Activated T-cell treated with anti-CD3 and anti-CD28 coated beads, Interleukin-2, amount 50 U/mL, for 1 hour (primary cell): ENCODE measurements at regions not wholly inside any gene's neighbourhood (a gene's known extent, or its start where the extent isn't known, plus 50 kb on each side); places are given as distances from the start of the nearest gene placed in this dataset.

Experiments
- DNase-seq: peaks from one replicate; pipeline ENCODE4 v3.0.0-alpha.2; 2020

DNA sequence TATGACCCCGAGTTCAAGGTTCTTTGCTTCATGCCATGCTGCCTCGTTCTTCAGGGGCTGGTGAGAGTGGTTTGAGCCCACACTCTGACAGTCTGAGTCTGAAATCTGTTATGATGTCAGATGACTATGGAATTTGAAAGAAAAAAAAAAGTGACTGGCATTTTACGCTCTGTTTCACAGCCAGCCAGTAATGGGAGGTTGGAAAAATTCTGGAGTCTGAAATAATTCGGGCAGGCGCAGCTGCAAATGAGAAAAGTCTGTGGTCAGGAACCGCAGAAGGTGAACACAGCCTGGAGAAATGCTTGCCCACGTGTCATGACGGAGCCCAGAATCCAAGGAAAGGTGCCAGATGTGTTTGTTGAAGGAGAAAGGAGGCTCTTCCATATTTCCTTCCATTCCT is 269.8 kb upstream of the PWP1 start:
- DNase-seq: no peak

DNA sequence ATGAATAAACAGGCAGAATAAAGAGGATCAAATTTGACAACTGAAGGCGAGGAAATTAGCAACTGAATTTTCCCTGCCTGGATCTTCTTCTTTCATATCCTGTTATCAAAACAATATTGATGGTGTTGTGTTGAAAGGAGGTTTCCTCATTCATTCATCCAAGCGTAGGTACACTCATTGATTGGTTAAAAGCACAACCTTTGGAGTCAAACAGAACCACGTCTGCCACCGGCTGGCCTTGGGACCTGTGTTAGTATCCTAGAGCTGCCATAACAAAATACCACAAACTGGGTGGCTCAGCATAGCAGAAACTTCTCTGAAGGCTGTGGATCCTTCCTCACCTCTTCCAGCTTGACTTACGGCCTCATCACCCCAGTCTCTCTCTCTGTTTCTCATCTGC is 268.6 kb upstream of the PWP1 start:
- DNase-seq: no peak

DNA sequence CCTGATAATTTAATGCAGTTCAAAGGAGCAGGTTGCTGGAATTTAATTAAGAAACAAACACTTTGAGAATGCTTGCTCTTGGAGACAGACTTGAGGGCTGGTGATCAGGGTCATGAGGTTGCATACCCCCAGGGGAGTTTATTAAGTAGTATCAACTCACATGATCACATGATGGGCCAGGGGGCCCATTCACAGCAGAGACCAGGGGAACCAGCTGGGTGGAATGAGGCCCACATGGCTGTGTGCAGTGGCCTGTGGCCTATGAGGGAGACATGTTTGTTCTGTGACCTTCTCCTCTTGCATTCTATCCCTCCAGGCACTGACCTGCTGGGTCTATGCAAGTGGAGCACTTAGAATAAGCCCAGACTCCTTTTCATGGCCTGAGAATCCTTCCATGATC is 266.6 kb upstream of the PWP1 start:
- DNase-seq: no peak

DNA sequence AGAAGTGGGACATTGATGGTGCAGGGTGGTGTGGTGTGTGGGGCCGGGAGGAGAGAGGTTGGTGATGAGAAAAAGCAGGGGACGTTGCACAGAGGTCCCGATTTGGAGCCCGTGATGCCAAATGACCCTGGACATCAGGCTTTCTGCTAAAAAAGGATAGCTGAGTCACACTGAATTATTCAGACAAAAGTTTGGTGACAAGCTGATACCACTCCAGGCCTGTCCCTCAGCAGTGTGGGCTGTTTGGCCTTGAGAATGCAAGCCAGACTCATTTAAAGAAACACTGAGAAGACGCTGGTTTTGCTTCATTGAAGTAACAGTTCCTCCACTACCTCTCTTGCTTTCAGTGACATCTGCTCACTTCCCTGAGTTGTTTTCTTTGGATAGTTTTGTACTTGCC is 262.1 kb upstream of the PWP1 start:
- no peak for DNase-seq

DNA sequence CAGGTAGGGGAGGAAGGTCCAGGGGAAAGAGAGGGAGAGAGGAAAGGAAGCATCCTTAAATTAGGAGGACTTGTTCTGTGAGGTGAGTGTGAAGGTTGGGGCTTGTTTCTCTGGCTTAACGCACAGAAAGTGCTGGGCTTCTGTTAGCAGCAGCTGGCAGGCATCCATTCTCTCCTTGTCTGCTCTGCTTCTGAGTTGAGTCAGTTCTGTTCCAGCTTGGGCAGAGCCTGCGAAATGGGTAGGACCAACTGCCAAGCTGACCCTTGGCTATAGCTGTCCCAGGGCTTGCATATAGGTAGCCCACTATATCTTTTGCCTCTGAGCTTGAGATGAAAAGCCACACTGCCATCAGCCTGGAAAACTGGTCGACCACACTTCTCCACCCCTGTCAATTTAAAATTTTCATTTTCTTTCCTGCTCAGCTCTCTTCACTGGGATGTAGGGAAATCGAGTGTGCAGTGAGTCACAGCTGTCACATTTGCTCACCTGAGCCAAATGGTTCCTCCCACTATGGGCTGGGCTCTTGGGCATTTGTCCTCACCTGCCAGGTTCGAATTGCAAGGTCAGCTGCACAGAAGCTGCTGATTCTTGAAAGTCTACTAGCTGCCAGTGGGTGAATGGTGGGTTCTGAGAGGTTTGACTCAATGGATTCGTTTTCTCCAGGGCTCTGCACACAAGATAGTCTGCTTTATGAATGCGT is 256.4 kb upstream of the PWP1 start:
- no peak for DNase-seq

DNA sequence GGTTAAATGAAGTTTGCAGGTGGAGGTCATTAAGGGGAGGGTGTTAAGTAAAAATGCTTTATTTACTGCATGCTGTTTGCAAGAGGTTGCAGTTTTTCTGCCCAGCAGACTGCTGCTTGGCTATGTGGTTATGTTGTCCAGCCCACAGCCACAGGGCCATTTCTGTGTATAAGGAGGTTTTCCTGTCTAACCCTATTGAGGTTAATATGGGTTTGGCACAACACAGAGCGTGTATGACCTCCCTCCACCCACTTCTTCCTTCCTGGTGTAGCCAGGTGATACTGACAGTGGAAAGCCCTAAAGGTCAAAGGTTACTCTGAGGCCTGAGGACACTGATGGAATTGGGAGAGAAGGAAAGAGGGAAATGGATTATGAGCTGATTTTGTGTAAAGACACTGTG is 253.7 kb upstream of the PWP1 start:
- no peak for DNase-seq

DNA sequence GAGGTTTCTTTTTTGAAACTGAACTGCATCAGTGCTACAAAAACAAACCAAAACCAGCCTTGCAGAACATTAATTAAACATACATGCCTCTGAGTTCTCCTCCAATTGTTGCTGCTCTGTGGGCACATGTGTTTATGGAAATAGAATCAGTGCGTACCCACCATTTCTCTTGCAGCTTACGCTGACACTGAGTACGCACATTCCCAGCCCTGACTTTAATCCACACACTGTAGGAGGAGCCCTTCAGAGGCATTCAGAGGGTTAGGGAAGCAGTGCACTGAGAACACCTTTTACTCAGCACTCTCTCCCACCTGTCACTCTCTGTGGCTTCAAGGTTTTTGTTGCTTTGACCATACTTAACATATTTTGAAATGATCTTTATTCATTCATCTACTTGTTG is 250.5 kb upstream of the PWP1 start:
- no peak for DNase-seq

DNA sequence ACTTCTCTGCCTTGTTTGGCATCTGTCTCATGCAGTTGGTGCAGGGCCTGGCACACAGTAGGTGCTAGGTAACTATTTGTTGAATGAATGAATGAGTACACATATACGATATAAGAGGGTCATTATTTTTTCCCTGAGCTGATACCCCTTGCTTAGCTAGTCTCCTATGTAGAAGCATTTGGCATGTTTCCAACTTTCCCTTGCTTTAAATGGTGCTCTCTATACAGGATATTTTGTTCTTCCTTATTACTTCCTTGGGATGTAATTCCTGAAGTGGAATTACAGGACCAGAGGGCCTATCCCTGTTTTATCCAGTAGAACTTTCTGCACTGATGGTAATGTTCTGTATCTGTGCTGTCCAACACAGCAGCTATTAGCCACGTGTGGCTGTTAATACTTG is 250.1 kb upstream of the PWP1 start:
- DNase-seq: no peak

DNA sequence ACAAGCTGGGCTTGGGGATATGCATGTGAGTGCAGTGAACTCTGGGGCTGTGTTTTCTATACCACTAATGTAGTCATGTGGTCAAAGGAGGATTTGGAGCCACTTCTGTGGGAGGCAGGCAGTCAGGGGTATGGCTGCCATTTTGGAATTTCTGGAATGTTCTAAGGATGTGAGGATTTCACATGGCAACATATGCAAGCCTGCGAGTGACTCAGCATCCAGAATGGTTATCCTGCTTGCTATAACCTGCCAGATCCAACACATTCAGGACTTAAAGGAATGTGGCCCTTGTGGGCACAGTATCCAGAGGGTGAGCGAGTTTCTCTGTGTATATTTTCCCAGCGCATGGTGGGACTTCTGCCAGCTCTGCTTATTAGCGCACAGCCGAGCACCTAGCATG is 249.2 kb upstream of the PWP1 start:
- DNase-seq: no peak

DNA sequence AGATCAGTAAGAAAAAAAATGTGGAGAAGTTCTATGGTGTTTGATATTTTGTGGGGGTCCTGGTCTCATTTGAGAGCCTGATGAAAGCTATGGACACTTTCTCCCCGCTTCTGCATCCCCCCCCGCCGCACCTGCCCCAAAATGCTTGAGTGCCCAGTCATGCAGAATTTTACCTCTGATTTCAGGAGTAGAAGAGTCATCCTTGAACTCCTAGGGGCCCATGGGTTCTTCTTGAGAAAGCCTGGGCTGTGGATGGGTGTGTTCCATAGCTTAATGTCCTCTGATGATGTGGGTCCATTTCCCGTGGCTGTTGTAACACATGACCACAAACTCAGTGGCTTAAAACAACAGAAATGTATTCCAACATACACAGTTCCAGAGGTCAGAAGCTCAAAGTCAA is 248.8 kb upstream of the PWP1 start:
- no peak for DNase-seq

DNA sequence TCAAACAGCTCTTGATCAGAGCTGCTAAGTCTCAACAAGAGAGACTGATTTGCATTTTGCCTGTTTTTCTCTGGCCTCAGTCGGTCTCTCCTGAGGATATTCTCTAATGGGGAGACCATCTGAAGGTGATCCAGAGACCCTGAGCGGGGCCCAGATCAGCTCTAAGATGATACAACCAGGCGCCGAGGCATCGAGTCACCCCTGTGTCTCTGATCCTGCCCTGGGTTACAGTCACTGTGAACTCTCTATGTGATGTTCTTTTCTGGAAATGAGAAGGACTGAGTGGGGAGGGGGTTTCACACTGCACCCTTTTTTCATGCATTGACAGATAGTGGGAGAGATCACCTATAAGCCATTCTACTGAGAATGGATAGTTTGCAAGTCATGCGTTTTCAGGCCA is 247.6 kb upstream of the PWP1 start:
- DNase-seq: no peak

DNA sequence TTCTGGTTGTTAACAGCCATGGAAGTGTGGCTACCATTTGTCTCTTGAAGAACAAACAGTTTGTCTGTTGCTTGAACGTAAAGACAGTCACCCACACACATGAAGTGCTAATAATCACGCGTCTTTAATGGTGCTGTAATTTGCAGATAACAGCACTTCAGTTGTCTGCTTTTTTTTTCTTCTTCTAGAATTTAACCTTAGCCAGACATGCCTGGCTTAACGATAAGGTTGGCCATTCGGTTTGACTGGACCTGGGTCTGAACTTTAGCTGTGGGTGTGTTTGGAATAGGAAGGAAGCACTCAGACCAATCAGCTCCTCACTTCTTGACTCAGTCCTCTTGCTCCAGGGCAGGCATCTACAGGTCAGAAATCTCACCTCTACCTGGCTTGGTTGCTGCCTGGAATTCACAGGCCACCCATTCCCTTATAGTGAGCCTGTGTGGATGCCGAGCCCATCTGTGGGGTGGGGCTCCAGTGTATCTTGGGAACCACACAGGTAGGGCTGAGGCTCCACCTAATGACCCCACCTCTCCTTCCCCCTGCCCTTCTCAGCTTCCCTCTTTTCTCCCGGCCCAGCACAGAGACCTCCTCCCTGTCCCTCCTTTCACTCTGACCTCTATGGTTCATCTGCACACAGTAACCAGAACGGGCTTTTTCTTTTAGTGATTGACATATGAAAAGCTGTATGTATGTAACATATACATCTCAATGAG is 246.4 kb upstream of the PWP1 start:
- DNase-seq: no peak

DNA sequence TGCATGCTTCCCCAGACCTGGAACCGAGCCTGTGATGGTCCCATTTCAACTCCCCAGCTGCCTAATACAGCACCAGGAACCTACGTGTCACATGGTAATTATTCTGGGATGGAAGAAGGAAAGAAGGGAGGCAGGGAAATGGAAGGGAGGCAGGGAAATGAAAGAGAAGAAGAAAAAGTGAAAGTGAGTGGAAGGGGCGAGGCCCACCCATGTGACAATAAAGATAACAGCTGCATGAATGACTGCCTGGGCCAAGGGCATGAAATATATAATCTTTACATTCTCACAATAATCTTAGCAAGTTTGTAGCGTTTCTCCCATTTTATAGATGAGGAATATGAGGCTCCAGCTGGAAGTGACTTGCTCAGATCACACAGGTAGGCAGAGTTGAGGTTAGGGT is 245.0 kb upstream of the PWP1 start:
- no peak for DNase-seq

DNA sequence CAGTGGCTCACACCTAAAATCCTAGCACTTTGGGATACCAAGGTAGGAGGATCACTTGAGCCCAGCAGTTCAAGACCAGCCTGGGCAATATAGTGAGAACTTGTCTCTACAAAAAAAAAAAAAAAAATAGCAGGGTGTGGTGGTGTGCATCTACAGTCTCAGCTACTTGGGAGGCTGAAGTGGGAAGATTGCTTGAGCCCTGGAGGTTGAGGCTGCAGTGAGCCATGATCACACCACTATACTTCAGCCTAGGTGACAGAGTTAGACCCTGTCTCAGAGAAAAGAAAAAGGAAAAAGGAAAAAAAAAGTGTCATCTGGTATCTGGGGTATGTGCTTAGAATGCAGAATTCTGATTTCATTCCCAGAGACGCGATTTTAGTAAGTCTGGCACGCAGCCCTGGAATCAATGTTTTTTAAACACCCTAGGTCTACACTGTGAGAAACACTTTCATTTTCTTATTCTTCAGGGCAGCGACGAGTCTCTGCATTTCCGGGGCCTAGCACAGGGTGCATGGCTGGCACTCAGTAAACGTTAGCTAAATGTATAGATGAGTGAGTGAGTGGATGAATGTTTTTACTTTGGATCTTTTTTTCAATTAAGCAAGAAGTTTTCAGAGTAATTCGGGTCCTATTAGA is 243.8 kb upstream of the PWP1 start:
- no peak for DNase-seq

DNA sequence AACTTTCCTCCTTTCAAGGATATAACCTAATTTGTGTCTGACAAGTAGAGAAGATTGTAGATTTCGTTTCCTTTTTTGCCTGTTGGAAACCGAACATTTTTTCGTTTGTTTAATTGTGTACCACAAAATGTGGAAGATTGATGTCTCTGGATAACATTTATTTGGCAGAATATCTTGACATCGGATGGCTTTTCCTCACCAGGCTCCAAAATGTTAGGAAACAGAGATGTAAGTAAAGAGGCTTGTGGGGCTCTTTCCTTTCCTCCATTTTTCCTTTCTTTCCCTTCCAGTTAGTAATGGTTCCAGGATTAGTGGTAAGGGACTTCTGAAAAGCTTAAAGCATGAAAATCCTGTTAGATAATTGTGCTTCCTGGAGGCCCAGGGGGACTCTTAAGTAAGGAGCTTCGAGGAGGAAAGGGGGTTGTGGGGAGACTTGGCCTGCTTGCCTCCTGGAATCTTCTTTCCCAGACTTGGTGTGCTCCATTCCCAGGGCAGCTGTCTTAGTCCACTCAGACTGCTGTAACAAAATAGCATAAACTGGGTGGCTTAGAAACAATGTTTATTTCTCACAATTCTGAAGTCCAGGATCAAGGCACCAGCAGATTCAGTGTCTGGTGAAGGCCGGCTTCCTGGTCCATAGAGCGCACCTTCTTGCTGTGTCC is 243.1 kb upstream of the PWP1 start:
- DNase-seq: no peak

DNA sequence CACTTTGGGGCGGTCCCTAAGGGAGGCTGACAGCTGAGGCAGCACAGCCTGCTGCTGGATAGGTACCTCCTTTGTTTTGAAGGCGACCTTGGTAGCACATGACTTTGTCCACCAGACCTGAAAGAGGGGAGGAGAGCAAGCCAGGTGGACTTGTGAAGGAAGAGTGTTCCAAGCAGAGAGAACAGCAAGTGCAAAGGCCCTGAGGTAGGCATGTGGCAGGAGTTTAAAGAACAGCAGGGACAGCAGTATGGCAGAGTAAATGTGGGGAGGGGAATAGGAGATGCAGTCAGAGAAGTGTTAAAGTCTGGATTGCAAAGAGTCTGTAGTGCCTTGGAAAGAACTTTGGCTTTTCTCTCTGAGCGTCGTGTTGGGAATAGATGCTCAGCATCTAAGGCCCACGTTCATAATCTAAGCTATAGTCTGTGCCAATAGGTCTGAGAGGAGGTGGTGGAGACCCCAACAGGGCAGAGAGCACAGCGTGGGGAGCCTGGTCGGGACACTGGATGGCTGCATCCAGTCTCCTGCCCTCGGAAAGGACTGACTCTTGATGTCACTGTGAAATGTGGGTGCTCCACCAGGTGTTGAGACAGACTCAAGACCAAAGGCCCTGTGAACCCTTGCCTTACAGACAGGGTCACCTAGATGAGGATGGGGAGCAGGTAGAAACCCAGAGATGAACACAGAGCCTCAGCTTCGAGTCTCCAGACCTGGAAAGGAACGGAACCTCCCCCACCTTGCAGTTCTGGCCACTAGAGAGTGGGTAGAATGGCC is 242.1 kb upstream of the PWP1 start:
- DNase-seq: no peak

DNA sequence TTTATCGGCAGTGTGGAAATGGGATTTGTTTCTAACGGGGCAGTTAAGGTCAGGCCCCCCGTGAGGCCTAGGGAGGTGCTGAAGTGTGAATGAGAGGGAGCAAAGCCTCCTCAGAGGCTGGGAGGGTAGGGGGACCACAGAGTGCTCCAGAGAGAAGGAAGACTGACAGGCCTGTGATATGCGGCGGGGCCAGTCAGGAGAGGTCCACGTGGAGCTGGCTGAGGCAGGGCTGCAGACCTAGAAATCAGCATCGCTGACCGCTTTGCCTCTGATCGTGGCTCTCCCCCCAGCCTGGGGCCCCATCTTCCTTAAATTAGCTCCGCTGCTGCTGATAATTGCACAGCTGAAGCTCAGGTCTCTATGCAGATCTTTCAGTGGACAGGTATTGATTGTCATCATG is 240.8 kb upstream of the PWP1 start:
- no peak for DNase-seq

DNA sequence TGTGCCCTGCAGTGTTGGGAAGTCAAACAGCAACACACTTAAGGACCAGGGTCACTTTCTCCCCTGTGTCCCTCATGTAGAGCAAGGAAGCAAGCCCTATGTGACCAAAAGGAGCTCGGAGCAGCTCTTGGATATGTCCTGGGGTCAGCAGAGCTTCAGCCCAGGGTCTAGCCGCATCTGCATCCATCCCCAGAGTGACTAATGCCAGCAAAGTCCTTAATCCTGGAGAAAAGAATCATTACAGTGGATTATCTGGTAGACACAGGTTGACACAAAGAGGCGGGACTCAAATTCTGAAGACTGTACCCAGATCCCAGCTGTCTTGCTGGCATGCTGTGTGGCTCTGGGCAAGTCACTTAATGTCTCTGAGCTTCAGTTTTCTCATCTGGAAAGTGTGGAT is 239.1 kb upstream of the PWP1 start:
- DNase-seq: no peak

DNA sequence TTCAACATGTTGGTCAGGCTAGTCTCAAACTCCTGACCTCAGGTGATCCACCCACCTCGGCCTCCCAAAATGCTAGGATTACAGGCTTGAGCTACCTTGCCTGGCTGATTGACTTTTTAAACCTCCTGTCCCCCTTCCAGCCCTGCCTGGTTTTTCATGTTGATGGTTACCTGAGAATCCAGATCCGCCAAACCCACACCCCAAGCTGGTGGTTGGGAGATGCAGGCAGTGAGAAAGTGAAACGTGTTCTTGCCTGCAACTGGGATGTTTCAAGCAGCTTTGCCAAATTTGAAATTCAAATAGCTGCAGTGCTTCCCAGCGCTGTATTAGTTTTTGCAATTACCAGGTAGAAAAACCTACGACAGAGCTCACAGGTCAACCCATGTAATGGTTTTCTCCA is 238.3 kb upstream of the PWP1 start:
- no peak for DNase-seq

DNA sequence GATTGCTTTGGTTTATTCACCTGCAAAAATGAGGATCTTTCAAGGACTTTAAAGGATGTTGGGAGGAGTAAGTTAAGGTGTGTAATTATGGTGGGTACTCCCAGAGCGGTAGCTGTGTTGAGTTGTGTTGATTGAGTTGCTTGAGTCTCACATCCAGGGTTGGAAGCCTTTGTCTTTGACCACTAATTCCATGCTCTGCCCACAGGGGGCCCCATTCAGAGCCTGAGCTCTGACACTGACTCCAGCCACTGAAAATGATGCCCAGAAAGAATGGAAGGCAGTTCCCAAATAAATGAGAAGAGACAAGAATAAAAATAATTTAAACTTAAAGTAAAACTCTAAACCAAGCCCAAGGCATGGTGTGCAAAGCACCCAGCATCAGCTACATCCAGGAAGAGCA is 237.4 kb upstream of the PWP1 start:
- no peak for DNase-seq

DNA sequence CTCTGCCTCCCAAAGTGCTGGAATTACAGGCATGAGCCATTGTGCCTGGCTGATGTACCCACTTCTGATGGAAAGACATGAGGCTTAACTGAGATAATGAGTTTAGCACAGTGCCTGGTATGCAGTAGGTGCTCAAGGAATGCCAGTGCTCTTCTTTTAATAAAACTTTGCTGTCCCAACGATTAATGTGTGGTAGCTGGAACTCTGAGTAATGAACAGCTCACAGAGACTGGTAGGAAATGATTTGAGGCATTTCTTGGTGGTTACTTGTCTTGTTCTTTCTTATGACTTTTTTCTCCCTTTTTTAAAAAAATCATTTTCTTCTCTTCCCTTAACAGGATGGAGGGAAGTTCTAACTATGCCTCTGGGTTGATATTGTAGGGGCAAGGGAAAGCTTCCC is 235.7 kb upstream of the PWP1 start:
- DNase-seq: no peak

DNA sequence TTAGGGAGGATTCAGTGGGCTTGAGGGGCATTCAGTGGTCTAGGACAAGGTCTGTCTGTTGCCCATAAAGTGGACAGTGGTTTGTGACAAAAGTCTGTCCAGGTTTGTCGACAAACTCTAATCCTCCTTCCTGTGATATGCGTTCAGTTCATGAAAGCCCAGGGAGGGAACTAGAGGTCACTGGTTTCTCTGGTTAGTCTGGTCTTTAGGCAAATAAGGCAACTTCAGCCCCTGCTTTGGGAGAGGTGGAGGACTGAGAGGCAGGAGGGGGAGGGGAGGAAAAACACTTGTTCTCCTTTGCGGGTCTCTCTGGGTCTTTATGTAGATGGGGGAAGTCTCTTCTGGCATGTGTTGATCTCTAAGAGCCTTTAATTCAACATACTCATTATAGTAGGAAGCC is 235.1 kb upstream of the PWP1 start:
- DNase-seq: no peak

DNA sequence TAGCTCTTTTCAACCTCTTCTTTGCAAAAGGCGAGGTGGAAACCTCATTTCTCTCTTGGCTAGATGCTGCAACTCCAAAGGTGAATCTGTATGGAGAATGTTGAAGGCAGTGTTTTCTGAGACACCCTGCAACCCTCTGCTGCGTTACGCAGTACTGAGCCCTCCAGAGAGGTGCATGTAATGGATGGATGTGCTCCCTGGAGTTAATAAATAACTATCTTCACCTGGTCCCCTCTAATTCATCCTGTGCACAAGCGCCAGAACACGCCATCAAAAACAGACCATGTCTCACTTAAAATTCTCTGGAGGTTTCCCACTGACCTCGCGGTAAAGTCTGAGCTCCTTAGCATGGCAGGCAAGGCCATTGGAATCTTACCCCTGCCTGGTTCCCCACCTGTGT is 234.4 kb upstream of the PWP1 start:
- DNase-seq: no peak
